ENCODE measurements at regions not wholly inside any gene's neighbourhood (a gene's known extent, or its start where the extent isn't known, plus 50 kb on each side); places are given as distances from the start of the nearest gene placed in this dataset.

DNA sequence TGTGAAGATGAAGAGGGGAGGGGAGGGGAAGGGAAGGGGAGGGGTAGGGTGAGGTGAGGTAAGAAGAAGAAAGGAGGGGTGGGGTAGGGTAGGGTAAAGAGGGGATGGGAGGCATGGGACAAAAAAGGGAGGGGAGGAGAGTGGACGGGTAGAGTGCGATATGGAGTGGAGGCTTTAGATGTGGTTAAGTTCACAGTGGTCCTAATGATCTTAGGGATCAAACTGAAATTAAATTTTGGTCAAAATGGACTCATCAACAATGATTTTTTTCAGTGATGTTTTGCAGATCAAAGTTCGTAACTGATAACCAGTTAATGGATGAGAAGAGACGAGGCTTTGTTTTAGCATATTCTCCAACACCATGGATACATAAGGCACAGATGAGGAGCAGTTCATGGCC, 513.9 kb upstream of the ACVR2A start:
- TF ChIP-seq, protein P1, sequence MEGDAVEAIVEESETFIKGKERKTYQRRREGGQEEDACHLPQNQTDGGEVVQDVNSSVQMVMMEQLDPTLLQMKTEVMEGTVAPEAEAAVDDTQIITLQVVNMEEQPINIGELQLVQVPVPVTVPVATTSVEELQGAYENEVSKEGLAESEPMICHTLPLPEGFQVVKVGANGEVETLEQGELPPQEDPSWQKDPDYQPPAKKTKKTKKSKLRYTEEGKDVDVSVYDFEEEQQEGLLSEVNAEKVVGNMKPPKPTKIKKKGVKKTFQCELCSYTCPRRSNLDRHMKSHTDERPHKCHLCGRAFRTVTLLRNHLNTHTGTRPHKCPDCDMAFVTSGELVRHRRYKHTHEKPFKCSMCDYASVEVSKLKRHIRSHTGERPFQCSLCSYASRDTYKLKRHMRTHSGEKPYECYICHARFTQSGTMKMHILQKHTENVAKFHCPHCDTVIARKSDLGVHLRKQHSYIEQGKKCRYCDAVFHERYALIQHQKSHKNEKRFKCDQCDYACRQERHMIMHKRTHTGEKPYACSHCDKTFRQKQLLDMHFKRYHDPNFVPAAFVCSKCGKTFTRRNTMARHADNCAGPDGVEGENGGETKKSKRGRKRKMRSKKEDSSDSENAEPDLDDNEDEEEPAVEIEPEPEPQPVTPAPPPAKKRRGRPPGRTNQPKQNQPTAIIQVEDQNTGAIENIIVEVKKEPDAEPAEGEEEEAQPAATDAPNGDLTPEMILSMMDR (IDR thresholded peaks at IDR 0.05), result no peak
- TF ChIP-seq POLR2AphosphoS5 (IDR thresholded peaks at IDR 0.05) (no peak), POLR2A (IDR thresholded peaks at IDR 0.05) (no peak), EP300 (IDR thresholded peaks at IDR 0.05) (no peak)

Measured in suprapubic skin (tissue), 4 donors.